ENCODE measurements at regions not wholly inside any gene's neighbourhood (a gene's known extent, or its start where the extent isn't known, plus 50 kb on each side); places are given as distances from the start of the nearest gene placed in this dataset.

- ChIA-PET POLR2A (no interaction called here), CTCF (no interaction called here), RAD21 (ENCODE audit: low non-redundant PET in 1 of 2, low total read pairs in 2 of 2, uncharacterized antibody in 2 of 2, unreplicated experiment in 2 of 2) (no interaction called here)
- BruUV-seq (replicated peaks), result no TSS peak
- Histone ChIP-seq H3K4me3 (replicated peaks in 1 of 2; ENCODE audit: low read depth in 1 of 2, low read length in 2 of 2) (no peak overlapping the region), H3K9ac (ENCODE audit: low read length) (no peak overlapping the region), H3K4me2 (ENCODE audit: low read length) (no peak overlapping the region), H2AFZ (ENCODE audit: low read depth, low read length, poor library complexity, severe bottlenecking) (no peak overlapping the region), H3K27ac (ENCODE audit: low read depth, low read length) (no peak overlapping the region), H4K20me1 (ENCODE audit: insufficient read depth) (no peaks in the 10 kb centered on the region), H3K36me3 (ENCODE audit: control insufficient read depth in 1 of 2, insufficient read depth in 2 of 2, low read length in 2 of 2) (no peaks in the 10 kb centered on the region), H3K4me1 (ENCODE audit: control insufficient read depth in 1 of 2, insufficient read depth in 2 of 2, low read length in 2 of 2) (no peaks in the 10 kb centered on the region), H3K79me2 (ENCODE audit: insufficient read depth, low read length) (no peaks in the 10 kb centered on the region), H3K27me3 (ENCODE audit: insufficient read depth, low read length) (no peaks in the 10 kb centered on the region), H3K9me2 (ENCODE audit: insufficient read depth) (no peaks in the 10 kb centered on the region), H3K9me3 (ENCODE audit: control insufficient read depth in 1 of 2, insufficient read depth in 1 of 2, low read depth in 1 of 2, low read length in 2 of 2) (no peaks in the 10 kb centered on the region)
- TF ChIP-seq JUND (IDR thresholded peaks at IDR 0.05) (no peak), RAD21 (IDR thresholded peaks at IDR 0.05; ENCODE audit: low read depth) (no peak), REST (IDR thresholded peaks at IDR 0.05; ENCODE audit: low read depth) (no peak), CTCF (IDR thresholded peaks at IDR 0.05 in 2 of 3, conservative IDR thresholded peaks at IDR 0.05 in 1 of 3; ENCODE audit: borderline replicate concordance in 1 of 3, insufficient read depth in 1 of 3, low read depth in 2 of 3, low read length in 2 of 3) (no peak), ZFX (IDR thresholded peaks at IDR 0.05) (no peak), TCF7L2 (IDR thresholded peaks at IDR 0.05; ENCODE audit: borderline replicate concordance, extremely low read depth, insufficient read depth, insufficient read length) (no peak), EGR1 (IDR thresholded peaks at IDR 0.05; ENCODE audit: low read depth) (no peak), MAX (IDR thresholded peaks at IDR 0.05) (no peak)
- intact Hi-C loops (cut with micrococcal nuclease), result no loop called here
- ATAC-seq (no peak), DNase-seq (ENCODE audit: low read depth, low spot score) (no peak)
These were observed 746.9 kb downstream of the PCDH19 start for GRCh38 chrX:99663136-99663535.
